ENCODE measurements at regions not wholly inside any gene's neighbourhood (a gene's known extent, or its start where the extent isn't known, plus 50 kb on each side); places are given as distances from the start of the nearest gene placed in this dataset.

GRCh38 chr12:46669720-46670119, 156.1 kb downstream of the SLC38A4 start:
- TF ChIP-seq CTCF (IDR thresholded peaks at IDR 0.05), result no peak
- TF ChIP-seq EP300 (IDR thresholded peaks at IDR 0.05), result no peak
- no peak for TF ChIP-seq POLR2A (IDR thresholded peaks at IDR 0.05)

All from upper lobe of left lung (tissue), 4 donors.